GM18858 (cell line): ENCODE measurements at regions not wholly inside any gene's neighbourhood (a gene's known extent, or its start where the extent isn't known, plus 50 kb on each side); places are given as distances from the start of the nearest gene placed in this dataset.

Experiments
- ATAC-seq: cut with Tn5 transposase; IDR thresholded peaks from one replicate; pipeline ENCODE4 v1.9.1; 2021; ENCODE audit not compliant: unreplicated experiment

GRCh38 chr20:20763650-20764049, 51.2 kb upstream of the RALGAPA2 start:
- ATAC-seq: no peak
